IPS-NIHi7 (cell line): ENCODE measurements at regions not wholly inside any gene's neighbourhood (a gene's known extent, or its start where the extent isn't known, plus 50 kb on each side); places are given as distances from the start of the nearest gene placed in this dataset.
"Not testable (repeated sequence)": the region's sequence is repeated elsewhere in the genome, so short reads cannot be mapped to it uniquely, and the experiment has no call there.

Source experiments
- DNase-seq: peaks from one replicate; pipeline ENCODE4 v3.0.0; 2012; ENCODE audit warnings: mixed read lengths; ENCODE audit errors: extremely low spot score

GRCh38 chr2:13682540-13683272 lies 949.8 kb upstream of the LRATD1 start:
- no peak for DNase-seq

DNA sequence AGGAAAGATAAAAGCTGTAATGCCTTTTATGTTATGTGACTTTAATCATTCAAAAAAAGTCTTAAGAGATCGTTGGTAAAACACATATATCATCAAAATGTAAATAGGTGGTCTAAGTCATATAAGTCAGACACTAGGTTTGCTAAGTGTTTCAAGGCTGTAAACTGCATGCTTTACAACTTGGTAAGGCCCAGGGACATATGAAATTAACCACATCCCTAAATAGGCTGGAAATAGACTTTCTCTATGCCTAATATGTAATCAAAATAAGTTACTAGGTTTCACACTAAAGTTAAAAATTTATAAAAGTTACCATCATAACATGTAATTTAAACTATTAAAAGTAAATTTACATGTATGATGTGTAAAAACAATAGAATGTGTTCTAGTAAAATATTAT lies 946.3 kb upstream of the LRATD1 start:
- DNase-seq: no peak

GRCh38 chr2:13694673-13695072 lies 937.8 kb upstream of the LRATD1 start:
- DNase-seq: no peak

DNA sequence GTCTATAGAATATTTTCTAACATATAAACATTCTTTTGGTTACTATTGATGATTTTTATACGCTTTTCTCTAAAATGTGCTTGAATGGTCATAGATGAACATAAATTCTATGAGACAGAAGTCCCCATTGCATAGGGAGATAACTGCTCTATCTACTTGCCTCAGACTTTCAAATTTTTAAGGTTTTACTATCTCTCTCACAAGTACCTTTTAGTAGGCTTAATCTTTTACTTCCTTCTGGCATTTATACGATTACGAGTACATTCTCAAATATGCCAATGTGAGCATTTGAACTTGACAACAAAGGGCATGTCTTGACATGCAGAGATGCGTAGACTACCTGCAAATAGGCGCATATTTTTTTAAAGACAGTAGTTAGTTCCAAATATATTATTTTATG lies 935.9 kb upstream of the LRATD1 start:
- DNase-seq: no peak

- DNase-seq: no peak
Measured at GRCh38 chr2:13698847-13699246, 933.7 kb upstream of the LRATD1 start.

GRCh38 chr2:13699939-13700338 lies 932.6 kb upstream of the LRATD1 start:
- not testable (repeated sequence) for DNase-seq

DNA sequence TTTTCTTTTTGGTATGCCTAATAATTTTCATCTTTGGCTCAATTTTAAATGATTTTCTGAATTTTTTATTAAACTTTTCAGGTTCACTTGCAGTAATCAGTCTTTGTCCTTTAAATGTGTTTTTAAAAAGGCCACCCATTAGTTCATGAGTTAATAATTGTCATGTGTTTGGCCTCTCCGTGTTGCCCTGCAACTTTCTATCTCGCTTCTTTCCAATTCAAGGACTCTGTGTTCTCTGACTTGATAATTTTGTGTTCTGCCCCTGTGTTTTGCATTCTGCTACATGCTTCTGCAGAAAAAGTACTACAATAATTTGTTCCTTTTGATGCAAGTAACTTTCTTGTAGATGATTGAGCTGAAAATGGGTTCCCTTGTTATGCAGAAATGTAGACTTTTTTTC lies 921.4 kb upstream of the LRATD1 start:
- no peak for DNase-seq

DNA sequence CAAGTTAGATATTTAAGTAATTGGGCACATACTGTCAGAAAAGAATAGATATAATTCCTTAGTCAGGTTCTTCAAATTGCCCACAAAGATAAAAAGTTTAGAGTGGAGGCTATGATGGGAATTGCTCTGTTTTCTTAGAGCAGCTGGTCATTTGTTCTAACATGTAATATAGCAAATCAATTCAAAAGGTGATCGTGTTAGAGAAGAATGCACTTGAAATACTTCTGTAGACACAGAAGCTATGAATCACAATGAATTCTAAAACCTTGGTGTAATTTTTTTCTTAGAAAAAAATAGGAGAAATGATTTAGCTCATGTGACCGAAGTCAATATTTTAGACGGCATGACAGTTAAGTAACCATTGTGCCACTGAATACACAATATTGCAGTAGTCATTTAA lies 918.1 kb upstream of the LRATD1 start:
- no peak for DNase-seq

GRCh38 chr2:13725945-13726344 lies 906.6 kb upstream of the LRATD1 start:
- DNase-seq: no peak

- DNase-seq: peak; percentile 11
Measured at GRCh38 chr2:13745330-13745729, 887.2 kb upstream of the LRATD1 start.

- DNase-seq: no peak
Measured at GRCh38 chr2:13751955-13752354, 880.6 kb upstream of the LRATD1 start.

GRCh38 chr2:13758412-13758811 lies 874.1 kb upstream of the LRATD1 start:
- DNase-seq: no peak

DNA sequence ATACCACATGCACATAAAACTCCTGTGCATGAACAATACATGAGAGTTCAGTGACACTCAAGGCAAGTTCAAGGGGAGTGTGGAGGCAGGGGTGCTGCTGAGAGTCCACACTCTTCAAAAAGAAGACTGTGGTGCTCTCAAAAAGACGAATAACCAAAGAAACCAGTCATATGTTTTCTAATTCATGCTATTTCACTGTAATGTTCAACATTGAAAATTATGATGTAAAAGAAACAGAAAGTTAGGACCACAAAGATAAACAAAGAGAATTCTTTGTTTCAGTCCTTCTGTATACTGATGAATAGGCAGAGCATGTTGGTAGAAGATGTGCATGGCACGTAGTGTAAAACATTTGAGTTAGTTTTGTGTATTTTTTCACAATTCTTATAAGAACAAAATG lies 864.2 kb upstream of the LRATD1 start:
- no peak for DNase-seq

DNA sequence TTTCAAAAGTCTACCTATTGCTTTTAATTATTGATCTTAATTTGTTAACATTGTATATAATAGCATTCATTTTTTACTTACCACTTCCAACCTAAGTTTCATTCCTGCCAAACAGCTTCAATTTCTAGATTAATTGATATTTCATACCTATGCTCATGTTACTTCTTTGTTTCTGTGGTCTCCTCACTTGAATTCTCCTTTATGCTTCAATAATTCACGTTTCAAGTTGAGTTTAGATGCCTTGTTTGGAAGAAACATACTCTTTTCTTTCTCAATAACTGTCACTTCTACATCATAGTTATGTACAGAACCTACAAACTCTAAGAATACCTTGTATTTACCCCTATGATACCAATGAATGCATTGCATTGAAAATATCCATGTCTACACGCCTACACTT lies 862.2 kb upstream of the LRATD1 start:
- no peak for DNase-seq

DNA sequence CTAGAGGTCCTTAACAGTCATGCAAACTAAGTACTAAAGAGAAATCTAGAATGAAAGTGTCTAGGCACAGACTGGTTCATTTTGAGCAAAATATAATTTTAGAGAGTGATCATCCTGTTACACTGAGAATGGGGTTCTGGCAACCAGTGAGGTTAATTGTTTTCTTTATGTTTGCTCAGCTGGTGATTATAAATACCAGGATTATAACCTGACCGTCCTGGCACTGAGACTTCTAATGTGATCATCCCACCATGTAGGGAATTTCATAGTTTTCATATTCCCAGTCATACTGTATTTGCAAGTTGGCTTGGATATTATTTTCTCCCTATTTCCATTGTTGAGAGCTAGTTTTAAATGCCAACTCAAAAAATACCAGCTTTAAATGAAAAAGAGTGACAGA lies 852.5 kb upstream of the LRATD1 start:
- DNase-seq: no peak

DNA sequence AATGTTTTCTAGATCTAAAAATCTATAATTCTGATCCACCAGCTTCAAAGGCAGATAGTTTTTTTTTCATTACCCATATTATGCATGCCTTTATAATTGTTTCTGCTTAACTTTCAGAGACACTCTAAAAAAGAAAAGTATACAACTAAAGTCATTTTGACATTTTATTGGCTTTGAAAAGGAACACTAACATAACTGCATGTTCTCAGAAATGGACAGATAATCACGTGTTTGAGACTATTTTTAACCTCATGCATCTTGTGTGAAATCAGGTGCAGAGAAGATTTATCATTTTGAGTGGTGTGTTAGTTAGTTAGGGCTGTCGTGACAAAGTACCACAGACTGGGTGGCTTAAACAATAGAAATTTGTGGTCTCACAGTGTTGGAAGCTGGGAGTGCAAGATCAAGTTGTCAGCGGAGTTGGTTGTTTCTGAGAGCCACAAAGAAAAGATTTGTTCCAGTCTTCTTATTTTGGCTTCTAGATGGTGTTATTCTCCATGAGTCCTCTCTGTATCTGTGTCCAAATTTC lies 841.4 kb upstream of the LRATD1 start:
- no peak for DNase-seq

GRCh38 chr2:13806539-13806938 lies 826.0 kb upstream of the LRATD1 start:
- no peak for DNase-seq

GRCh38 chr2:13813236-13813635 lies 819.3 kb upstream of the LRATD1 start:
- no peak for DNase-seq

- no peak for DNase-seq
Measured at GRCh38 chr2:13818002-13818401, 814.5 kb upstream of the LRATD1 start.

- DNase-seq: no peak
Measured at GRCh38 chr2:13819896-13820295, 812.6 kb upstream of the LRATD1 start.

DNA sequence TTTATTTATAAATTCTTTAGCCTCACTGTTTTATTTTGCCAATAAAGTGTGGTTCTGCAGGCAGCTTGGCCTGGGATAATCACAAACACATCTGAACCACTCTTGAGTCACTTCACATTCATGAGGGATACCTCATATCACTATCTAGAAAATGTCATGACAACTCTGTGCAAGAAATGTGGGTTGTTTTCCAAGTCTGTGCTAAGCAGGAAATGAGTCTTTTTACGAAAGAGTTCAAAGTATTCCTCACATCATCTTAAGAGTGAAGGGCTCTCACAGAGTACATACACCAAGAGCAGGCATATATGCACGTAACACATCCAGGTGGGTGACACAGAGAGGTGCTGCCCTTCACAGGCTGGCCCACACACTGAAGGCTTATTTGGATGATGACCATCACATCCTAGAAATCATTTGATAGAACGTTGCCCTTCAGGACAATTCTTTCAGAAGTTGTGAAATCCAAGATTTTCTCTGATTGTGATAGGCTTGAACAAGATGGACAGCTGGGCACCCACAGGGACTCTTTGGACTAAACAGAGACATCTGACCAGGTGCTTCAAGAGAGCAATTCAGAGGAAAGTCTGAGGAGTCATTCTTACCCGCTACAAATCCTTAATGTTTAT lies 811.1 kb upstream of the LRATD1 start:
- DNase-seq: no peak

DNA sequence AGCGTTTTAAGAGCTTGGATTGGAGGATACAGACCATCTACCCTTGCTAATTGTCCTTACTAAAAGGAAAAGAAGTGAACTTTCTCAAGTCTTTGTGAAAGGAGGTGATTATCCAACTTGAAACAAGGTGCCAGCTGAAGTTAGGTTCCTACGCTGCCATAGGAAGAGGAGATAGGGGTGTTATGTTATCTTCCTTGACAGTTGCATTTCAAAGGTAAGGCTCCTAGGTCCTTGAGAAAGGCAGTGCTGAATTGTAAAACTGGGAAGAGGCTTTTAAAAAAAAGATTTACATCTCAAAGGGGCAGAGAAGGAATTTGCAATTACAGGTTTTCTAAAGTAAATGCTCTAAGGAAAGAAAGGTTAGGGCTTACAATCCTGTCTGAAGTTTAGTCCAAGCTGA lies 810.2 kb upstream of the LRATD1 start:
- DNase-seq: peak; percentile 19

- no peak for DNase-seq
Measured at GRCh38 chr2:13826314-13826853, 806.1 kb upstream of the LRATD1 start.
